ENCODE measurements at regions not wholly inside any gene's neighbourhood (a gene's known extent, or its start where the extent isn't known, plus 50 kb on each side); places are given as distances from the start of the nearest gene placed in this dataset.

DNA sequence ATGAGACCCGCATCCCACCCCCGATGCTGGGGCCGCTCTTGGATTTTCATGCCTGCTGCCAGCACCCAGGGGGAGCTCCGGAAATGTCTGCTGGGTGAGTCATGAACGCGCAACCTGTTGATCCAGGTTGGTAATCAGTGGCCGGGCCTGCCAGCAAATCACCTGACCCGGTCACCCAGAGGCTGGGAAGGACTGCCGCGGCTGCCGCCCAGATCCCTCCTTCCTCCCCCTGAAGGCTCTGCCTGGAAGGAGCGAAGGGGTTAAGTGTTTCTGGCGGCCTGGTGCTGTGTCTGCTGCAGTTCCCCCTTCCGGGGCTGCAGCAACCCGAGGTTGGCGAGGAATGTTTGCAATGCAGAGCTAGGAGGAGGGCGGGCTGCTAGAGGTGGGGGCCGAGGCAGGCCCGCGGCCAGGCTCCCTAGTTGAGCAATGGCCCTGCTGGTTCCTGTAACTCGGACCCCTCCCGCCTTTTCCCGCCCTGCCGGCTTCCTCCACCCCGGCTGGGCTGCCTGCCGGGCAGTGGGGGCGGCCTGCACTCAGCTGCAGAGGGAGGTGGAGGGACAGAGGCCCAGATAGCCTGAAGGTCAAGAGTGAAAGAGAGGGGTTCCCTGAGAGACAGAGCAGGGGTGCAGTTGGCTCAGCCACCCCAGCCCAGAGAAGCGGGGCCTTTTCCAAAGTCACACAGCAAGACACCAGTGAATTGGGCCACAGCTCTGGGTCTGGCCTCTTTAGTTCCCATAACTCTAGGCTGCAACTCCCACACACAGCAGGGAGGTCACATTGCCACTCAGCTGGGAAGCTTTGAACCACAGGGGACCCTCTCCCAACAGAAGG lies 156.3 kb upstream of the IER5L start:
- Histone ChIP-seq H3K27ac (ENCODE audit: low read depth, low read length) (peak overlapping the region; percentile 81), H3K36me3 (ENCODE audit: control insufficient read depth, insufficient read depth, low read length) (no peaks in the 10 kb centered on the region), H3K4me1 (ENCODE audit: control insufficient read depth, insufficient read depth, low read length) (peaks cover 29% of the 10 kb centered on the region), H3K27me3 (ENCODE audit: control insufficient read depth, insufficient read depth, low read length) (no peaks in the 10 kb centered on the region), H3K4me3 (ENCODE audit: low read length) (peak overlapping the region; percentile 37), H3K9ac (ENCODE audit: low read length) (peak overlapping the region; percentile 13)

DNA sequence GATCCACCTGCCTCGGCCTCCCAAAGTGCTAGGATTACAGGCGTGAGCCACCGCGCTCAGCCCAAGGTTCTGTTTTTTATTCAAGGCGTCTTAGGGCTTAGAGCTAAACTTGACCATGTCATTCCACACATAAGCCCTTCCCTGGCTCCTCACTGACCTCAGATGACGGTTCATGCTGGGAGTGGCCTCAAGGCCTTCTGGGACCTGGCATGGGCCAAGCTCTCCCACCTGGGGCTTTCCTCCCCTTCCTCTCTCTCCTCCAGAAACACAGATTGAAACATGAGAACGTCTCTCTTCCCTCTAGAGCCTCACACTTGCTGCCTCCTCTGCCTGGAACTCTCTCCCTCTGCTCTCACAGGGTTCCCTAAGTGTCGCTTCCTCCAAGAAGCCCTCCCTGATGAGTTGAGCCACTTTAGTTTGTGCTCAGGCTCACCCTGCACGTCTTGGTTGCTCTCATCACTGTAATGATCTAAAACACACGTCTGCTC lies 155.6 kb upstream of the IER5L start:
- peak overlapping the region; percentile 81 for H3K27ac ChIP-seq (ENCODE audit: low read depth, low read length)
- peak overlapping the region; percentile 37 for H3K4me3 ChIP-seq (ENCODE audit: low read length)
- no peaks in the 10 kb centered on the region for H3K27me3 ChIP-seq (ENCODE audit: control insufficient read depth, insufficient read depth, low read length)
- no peaks in the 10 kb centered on the region for H3K36me3 ChIP-seq (ENCODE audit: control insufficient read depth, insufficient read depth, low read length)
- H3K4me1 ChIP-seq (ENCODE audit: control insufficient read depth, insufficient read depth, low read length) = peaks cover 29% of the 10 kb centered on the region
- H3K9ac ChIP-seq (ENCODE audit: low read length) = peak overlapping the region; percentile 13

DNA sequence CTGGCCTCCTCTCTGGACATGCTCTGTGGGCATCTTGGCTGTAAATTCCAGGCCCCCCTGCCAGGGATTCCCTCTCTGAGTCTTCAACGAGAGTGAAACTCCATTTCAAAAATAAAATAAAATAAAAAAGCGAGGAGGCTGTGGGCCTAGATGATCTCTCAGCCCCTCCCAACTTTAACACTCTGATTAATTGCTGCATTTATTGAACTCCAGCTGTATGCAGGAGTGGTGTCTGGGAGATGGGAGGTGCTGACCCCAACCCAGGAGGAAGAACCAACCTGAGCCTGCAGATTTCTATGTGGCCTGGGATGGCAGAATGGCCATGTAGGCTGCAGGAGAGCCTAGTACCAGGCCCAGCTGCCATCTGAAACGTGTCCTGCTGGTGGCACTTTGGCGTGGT lies 154.5 kb upstream of the IER5L start:
- Histone ChIP-seq H3K4me3 (ENCODE audit: low read length) (no peak overlapping the region), H3K27ac (ENCODE audit: low read depth, low read length) (no peak overlapping the region), H3K9ac (ENCODE audit: low read length) (no peak overlapping the region), H3K4me1 (ENCODE audit: control insufficient read depth, insufficient read depth, low read length) (peaks cover 29% of the 10 kb centered on the region), H3K36me3 (ENCODE audit: control insufficient read depth, insufficient read depth, low read length) (no peaks in the 10 kb centered on the region), H3K27me3 (ENCODE audit: control insufficient read depth, insufficient read depth, low read length) (no peaks in the 10 kb centered on the region)

DNA sequence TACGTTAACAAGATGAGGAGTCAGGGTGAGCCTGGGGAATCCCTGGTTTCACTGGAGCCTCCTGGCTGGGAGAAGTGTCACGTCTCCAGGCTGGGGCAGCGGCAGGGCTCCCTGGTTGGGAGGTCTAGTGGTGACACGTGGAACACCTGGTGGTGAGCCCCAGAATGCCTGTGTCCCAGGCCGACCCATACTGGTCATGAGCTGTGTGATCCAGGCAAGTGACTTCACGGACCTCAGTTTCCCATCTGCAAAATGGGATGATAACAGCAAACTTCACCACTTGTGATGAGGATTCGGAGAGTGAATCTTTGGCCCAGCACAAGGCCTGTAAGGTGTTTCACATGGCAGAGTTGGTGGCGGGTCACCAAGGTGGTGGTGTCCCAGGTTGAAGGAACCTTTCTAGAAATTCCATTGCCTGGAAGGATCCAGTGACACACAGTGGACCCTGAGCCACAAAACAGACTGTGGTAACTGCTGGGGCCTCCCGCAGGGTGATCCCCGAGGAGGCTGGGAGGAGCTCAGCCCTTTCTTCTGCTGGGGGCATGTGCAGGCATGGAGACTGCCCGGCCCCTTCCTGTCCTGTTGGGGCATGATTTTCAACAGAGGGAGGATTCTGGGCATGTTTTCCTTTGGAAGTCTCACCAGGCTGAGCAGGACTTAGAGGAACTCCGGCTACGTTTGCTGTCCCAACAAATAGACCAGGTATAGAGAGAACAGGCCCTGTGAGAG lies 153.9 kb upstream of the IER5L start:
- Histone ChIP-seq H3K27me3 (ENCODE audit: control insufficient read depth, insufficient read depth, low read length) (no peaks in the 10 kb centered on the region), H3K4me3 (ENCODE audit: low read length) (no peak overlapping the region), H3K9ac (ENCODE audit: low read length) (no peak overlapping the region), H3K36me3 (ENCODE audit: control insufficient read depth, insufficient read depth, low read length) (no peaks in the 10 kb centered on the region), H3K4me1 (ENCODE audit: control insufficient read depth, insufficient read depth, low read length) (peaks cover 25% of the 10 kb centered on the region), H3K27ac (ENCODE audit: low read depth, low read length) (no peak overlapping the region)

DNA sequence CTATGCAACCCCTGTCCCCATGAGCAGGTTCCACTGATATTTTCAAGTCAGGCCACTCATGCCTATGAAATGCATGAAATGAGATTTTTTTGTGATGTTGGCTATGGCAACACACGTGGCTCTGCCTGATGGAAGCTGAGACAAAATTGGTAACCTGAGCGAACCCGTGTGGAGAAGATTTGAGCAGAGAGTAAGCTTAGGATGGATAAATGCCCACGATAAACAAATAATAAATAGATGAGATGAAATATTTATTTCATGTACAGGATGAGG lies 153.4 kb upstream of the IER5L start:
- Histone ChIP-seq H3K27ac (ENCODE audit: low read depth, low read length) (no peak overlapping the region), H3K4me1 (ENCODE audit: control insufficient read depth, insufficient read depth, low read length) (peaks cover 24% of the 10 kb centered on the region), H3K36me3 (ENCODE audit: control insufficient read depth, insufficient read depth, low read length) (no peaks in the 10 kb centered on the region), H3K4me3 (ENCODE audit: low read length) (no peak overlapping the region), H3K9ac (ENCODE audit: low read length) (no peak overlapping the region), H3K27me3 (ENCODE audit: control insufficient read depth, insufficient read depth, low read length) (no peaks in the 10 kb centered on the region)

DNA sequence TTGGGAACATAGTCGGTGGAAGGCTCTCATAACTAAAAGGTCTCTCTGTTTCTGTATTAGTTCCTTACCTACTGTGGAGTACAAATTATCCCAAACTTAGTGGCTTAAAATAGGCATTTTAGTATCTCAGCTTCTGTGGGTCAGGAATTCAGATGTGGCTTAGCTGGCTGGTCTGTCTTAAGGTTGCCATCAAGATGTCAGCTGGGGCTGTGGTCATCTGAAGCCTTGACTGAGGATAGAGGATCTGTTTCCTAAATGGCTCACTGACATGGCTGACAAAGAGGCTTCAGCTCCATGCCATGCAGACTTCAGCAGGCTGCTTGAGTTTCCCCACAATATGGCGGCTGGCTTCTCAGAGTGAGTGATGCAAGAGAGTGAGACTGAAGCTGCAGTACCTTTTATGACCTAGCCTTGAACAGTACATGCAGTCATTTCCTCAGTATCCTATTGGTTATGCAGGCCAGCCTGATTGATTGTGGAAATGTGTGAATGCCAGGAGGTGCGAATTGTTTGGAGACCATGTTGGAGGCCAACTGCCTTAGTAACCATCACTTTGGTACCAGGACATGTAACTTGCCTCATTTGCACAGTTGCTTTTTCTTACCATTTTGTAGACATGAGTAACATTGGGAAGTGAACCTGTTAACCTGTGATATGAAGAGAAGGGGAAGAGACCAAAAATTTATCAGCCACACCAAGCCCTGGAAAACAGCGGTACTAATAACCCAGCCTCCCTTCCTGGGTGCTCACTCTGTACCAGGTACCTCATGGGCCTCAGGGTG lies 152.8 kb upstream of the IER5L start:
- Histone ChIP-seq H3K27ac (ENCODE audit: low read depth, low read length) (no peak overlapping the region), H3K9ac (ENCODE audit: low read length) (no peak overlapping the region), H3K4me3 (ENCODE audit: low read length) (no peak overlapping the region), H3K36me3 (ENCODE audit: control insufficient read depth, insufficient read depth, low read length) (no peaks in the 10 kb centered on the region), H3K27me3 (ENCODE audit: control insufficient read depth, insufficient read depth, low read length) (no peaks in the 10 kb centered on the region), H3K4me1 (ENCODE audit: control insufficient read depth, insufficient read depth, low read length) (peaks cover 19% of the 10 kb centered on the region)

DNA sequence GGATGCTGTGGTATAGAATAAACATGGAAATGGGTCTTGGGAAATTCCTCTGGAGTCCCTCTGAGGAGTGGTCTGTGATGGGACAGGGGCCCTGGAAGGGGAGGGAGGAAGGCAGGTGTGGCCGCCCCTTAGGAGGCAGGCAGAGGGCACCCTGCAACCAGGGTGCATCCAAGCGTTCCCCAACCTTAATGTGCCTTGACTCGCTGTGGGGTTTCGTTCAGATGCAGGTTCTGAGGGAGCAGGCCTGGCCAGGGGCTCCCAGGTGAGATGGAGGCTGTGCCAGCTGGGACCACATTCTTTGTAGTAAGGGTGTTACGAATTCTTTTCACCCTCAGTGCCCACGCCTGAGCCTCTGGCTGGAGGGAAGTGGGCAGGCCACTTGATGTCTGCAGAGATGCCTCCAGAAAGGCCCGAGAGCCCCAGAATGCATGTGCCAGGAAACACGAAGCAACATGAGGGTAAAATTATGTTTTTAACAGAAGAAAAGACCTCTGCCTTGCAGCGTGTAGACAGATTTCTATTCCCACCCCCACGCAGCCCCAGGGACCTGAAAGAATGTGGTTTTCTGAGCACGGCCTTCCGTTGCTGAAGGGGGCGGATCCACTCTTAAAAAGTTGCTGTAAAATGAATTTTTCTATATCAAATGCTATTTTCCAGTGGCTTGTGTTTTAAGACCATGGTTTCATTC lies 150.4 kb upstream of the IER5L start:
- no peaks in the 10 kb centered on the region for H3K36me3 ChIP-seq (ENCODE audit: control insufficient read depth, insufficient read depth, low read length)
- no peak overlapping the region for H3K4me3 ChIP-seq (ENCODE audit: low read length)
- peaks cover 2% of the 10 kb centered on the region for H3K4me1 ChIP-seq (ENCODE audit: control insufficient read depth, insufficient read depth, low read length)
- no peak overlapping the region for H3K9ac ChIP-seq (ENCODE audit: low read length)
- H3K27ac ChIP-seq (ENCODE audit: low read depth, low read length) = no peak overlapping the region
- H3K27me3 ChIP-seq (ENCODE audit: control insufficient read depth, insufficient read depth, low read length) = no peaks in the 10 kb centered on the region

DNA sequence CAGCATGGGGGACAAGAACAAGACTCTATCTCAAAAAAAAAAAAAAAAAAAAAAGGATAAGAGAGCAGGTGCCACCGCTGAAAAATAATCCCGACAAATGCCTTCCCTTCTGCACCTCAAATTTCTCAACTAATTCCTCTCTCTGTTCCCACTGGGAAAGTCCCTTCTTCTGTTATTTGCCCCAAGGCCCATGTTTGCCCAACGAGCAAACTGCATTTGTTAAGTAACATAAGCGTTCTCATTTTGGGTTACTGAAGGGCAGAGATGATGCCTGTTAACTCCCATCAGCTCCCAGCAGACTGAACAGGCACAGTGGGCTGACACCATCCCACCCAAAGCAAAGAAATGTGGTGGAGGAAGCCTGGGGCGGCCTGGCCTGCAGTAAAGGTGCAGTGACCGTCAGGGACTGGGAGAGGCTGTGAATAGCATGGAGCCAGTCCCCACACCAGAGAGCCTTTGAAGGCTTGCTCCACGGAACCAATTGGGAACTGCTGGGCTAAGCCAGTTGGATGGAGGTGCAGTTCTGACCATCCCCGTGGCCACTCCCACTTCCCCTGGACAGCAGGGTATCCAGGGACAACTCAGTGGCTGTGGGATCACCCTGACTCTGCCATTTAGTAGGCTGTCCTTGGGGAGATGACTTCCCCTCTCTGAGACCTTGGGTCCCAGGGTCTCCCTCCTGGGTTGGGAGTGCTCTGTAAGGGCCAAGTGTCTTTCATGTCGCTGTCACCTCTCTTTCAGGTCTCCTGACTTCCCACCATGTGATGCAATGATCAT lies 149.7 kb upstream of the IER5L start:
- no peak overlapping the region for H3K4me3 ChIP-seq (ENCODE audit: low read length)
- H3K4me1 ChIP-seq (ENCODE audit: control insufficient read depth, insufficient read depth, low read length) = peaks cover 2% of the 10 kb centered on the region
- H3K36me3 ChIP-seq (ENCODE audit: control insufficient read depth, insufficient read depth, low read length) = no peaks in the 10 kb centered on the region
- no peaks in the 10 kb centered on the region for H3K27me3 ChIP-seq (ENCODE audit: control insufficient read depth, insufficient read depth, low read length)
- H3K9ac ChIP-seq (ENCODE audit: low read length) = no peak overlapping the region
- no peak overlapping the region for H3K27ac ChIP-seq (ENCODE audit: low read depth, low read length)

DNA sequence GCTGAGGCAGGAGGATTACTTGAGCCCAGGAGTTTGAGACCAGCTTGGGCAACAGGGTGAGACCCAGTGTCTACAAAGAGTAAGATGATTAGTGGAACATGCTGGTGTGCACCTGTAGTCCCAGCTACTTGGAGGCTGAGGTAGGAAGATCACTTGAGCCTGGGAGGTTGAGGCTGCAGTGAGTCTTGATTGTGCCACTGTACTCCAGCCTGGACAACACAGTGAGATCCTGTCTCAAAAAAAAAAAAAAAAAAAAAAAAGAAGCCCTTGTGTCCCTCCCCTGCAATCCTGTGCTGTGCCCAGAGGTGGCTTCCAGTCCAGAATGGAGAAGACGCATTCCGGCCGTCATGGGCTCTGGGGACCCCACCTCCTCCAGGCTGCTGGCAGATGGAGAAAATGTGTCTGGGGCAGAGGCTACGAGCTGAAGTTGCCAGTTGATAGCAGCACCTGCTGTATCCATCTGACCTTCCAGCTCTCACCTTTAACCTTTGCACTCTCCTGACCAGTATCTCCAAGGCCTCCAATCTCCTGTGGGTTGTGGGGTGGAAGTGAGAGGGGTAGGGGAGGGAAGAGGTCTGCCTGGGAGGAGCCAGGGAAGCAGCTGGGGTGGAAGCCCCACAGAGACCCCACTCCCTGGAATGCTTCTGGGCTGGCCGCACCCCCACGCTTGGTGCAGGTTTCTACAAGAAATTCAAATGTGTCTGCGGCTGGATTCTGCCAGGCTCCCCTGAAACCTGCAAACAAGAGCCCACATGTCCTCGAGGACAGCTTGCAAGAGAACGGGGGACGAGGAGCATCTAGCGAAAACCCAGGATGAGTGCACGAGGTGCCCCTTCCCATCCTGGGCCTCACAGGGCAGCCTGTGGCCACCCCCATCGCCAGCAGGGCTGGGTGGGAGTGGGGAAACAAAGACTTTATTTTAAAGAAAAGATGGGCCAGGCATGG lies 148.3 kb upstream of the IER5L start:
- no peak overlapping the region for H3K4me3 ChIP-seq (ENCODE audit: low read length)
- H3K27me3 ChIP-seq (ENCODE audit: control insufficient read depth, insufficient read depth, low read length) = no peaks in the 10 kb centered on the region
- no peaks in the 10 kb centered on the region for H3K36me3 ChIP-seq (ENCODE audit: control insufficient read depth, insufficient read depth, low read length)
- no peak overlapping the region for H3K9ac ChIP-seq (ENCODE audit: low read length)
- no peak overlapping the region for H3K27ac ChIP-seq (ENCODE audit: low read depth, low read length)
- H3K4me1 ChIP-seq (ENCODE audit: control insufficient read depth, insufficient read depth, low read length) = peaks cover 2% of the 10 kb centered on the region

DNA sequence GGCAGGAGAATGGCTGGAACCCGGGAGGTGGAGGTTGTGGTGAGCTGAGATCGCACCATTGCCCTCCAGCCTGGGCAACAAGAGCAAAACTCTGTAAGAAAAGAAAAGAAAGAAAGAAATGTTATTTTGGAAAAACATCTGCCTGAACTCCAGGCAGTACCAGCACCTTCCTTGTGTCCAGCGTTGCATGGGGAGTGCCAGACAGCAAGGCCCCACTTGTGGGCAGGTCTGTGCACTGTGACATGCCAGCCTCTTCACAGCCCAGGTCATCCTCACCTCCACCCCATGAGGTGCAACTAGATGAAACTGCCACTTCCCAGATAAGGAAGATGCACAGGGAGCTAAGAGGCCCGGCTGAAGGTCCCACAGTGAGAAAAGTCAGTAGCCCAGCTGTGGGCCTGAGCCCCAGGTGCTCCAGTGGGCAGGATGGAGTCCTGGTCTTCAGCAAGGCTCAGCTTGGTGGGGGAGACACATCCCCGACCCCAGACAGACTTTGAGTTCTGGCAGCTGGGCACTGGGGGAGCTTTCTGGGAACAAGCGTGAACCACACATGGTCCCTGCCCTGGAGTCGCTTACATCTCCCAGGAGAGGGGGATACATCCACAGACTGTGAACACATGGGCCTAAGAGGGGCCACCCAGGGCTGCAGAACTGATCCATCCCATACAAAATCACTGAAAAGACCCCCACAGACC lies 146.9 kb upstream of the IER5L start:
- no peak overlapping the region for H3K9ac ChIP-seq (ENCODE audit: low read length)
- H3K27ac ChIP-seq (ENCODE audit: low read depth, low read length) = no peak overlapping the region
- peaks cover 8% of the 10 kb centered on the region for H3K4me1 ChIP-seq (ENCODE audit: control insufficient read depth, insufficient read depth, low read length)
- no peak overlapping the region for H3K4me3 ChIP-seq (ENCODE audit: low read length)
- H3K36me3 ChIP-seq (ENCODE audit: control insufficient read depth, insufficient read depth, low read length) = no peaks in the 10 kb centered on the region
- H3K27me3 ChIP-seq (ENCODE audit: control insufficient read depth, insufficient read depth, low read length) = no peaks in the 10 kb centered on the region

All from rectal smooth muscle tissue (tissue), 1 donor.